Left forelimb (tissue), 1 donor: ENCODE measurements at regions not wholly inside any gene's neighbourhood (a gene's known extent, or its start where the extent isn't known, plus 50 kb on each side); places are given as distances from the start of the nearest gene placed in this dataset.
"Not testable (repeated sequence)": the region's sequence is repeated elsewhere in the genome, so short reads cannot be mapped to it uniquely, and the experiment has no call there.

ENCODE experiments used
- DNase-seq: peaks from one replicate; pipeline ENCODE4 v3.0.0-alpha.2; 2018; ENCODE audit warnings: low spot score

DNA sequence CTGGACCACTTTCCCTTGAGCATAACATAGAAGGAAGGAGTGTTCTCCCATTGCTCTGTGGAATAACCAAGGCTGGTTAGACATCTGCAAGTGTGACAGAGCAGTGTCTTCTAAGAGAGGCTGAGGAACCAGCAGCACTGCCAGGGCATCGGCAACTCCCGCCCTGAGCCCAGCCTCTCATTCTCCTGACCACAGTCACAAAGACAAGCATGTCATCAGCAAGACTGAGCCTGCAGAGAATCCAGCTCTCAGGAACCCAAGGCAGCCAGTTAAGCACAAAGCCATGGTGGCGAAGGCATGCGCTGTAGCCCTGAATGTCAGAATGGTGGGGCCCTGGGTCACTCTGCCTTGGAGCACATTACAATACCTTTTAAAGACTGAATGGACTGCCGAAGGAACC is 253.9 kb downstream of the AGTPBP1 start:
- DNase-seq: no peak

DNA sequence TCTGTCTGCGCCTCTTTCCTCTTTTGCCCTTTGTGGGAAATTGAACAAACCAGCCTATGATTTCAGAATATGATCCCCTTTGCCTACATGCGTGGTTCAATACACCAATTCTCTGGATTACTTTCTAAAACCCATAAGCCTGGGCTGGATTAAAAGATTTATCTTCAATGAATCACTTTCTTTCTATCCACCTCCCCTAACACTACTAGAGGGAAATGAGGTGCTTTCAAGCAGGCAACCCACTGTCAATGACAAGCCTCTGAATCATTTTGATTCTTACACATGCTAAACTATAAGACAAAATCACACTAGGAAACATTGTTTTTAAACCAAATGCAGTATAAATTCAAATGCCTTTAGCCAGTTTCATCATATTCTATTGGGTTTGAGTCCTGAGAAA is 257.5 kb downstream of the AGTPBP1 start:
- no peak for DNase-seq

DNA sequence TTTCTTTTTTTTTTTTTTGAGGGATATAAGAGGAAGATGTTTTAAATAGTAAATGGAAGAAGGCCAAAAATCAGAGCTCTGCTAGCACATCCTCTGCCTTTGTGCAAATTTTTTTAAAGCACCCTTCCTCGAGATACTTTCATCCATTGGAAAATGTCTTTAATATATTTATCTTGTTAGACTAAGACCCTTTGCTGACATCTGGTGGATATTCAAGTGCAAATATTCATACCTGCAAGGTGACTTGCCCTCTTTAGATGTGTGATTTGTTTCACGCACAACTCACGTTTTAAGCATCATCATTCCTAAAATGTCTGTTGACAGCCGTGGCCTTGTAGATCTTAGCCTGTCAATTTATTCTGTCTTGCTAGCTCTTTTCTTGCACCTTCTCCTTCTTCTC is 258.5 kb downstream of the AGTPBP1 start:
- DNase-seq: no peak

DNA sequence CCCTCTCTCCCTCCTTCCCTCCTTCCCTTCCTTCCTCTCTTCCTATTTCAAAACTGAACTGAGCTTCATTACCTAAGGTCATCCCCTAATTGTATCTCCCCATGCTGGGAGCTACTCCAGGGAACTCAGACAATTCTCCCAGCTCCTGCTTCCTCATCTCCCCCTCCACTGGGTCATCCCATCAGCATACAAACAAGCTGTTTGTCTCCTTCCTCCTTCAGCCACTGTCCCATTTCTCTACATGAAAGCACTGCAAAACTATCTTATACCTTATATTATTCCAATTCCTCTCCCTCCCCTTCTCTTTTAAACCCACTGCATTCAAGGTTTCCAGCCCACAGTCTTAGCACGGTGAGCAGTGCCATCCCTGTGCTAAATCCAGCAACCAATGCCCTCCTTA is 262.4 kb downstream of the AGTPBP1 start:
- DNase-seq: no peak

DNA sequence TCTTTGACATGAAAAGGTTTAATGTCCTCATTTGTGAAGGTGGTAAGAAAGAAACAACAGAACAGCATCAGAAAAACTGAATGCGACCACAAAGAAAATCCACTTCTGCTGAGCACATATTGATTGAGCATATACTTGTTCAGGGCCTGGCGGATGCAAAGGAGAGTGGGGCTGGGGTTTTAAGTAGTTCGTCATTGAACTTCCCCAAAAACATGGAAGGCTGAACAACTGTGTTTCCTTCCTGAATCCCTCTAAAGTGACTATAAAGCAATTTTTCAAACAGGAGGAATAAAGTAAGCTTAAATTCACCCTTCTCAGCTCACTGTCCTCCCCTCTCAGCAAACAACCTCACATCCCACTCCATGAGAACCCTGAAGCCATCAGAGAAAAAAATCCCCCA is 262.9 kb downstream of the AGTPBP1 start:
- DNase-seq: no peak

DNA sequence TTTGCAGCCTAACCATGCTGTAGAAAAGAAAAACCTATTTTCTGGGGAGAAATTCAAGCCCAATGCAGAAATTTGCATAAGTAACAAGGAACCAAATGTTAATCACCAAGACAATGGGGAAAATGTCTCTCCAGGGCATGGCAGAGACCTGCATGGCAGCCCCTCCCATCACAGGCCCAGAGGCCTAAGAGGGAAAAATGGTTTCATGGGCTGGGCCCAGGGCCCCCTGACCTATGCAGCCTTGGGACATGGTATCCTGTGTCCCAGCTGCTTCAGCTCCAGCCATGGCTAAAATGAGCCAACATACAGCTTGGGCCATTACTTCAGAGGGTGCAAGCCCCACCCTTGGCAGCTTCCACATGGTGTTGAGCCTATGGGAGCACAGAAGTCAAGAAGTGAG is 266.9 kb downstream of the AGTPBP1 start:
- not testable (repeated sequence) for DNase-seq

DNA sequence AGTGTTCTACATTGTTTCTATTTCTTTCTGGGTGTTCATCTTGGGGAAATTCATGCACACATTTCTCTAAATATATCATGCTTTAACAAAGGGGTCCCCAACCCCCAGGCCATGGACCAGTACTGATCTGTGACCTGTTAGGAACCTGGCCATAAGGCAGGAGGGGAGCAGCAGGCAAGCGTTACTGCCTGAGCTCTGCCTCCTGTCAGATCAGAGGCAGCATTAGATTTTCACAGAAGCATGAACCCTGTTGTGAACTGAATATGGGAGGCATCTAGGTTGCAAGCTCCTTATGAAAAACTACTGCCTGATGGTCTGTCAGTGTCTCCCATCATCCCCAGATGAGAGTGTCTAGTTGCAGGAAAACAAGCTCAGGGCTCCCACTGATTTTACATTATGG is 270.0 kb downstream of the AGTPBP1 start:
- DNase-seq: no peak

DNA sequence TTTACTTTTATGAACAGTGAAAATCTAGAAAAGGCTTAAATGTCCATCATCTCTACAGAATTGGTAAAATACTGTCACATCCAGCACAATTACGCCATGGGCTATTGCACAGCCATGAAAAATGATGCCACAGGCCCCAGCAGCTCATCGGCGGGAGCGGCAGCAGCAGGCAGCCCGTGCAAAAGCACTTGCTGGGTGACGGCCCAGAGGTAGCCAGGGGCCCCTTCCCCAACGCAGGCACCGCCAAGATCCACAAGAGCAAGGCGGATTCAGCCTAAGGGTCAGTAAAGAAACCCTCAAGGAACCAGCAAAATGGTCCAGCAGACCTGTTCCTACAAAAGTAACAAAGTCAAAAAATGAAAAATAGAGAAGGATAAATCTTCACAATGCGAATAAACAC is 272.7 kb downstream of the AGTPBP1 start:
- no peak for DNase-seq

DNA sequence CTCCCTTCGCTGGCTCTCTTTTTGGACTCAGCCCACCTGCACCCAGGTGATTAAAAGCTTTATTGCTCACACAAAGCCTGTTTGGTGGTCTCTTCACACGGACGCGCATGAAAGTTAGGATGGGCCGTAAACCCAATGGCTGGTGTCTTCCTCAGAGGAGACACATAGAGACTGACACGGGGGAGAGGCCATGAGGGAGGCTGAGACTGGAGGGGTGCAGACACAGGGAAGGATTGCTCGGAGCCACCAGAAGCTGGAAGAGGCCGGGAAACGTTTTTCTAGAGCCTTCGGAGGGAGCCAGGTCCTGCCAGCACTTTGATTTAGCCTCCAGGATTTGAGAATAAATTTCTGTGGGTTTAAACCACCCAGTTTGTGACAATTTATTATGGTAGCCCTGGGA is 274.9 kb downstream of the AGTPBP1 start:
- DNase-seq: no peak

DNA sequence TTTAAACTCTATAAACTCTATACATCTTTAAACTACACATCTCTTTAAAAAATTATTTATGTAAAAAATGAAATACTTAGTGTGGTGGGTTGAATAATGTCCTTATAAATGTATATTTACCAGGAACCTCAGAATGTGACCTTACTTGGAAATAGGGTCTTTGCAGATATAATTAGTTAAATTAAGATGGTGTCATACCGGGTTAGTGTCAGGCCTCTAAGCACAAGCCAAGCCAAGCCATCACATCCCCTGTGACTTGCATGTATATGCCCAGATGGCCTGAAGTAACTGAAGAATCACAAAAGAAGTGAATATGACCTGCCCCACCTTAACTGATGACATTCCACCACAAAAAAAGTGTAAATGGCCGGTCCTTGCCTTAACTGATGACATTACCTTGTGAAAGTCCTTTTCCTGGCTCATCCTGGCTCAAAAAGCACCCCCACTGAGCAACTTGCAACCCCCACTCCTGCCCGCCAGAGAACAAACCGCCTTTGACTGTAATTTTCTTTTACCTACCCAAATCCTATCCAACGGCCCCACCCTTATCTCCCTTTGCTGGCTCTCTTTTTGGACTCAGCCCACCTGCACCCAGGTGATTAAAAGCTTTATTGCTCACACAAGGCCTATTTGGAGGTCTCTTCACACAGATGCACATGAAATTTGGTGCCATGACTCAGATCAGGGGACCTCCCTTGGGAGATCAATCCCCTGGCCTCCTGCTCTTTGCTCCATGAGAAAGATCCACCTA is 283.5 kb downstream of the AGTPBP1 start:
- DNase-seq: not testable (repeated sequence)

DNA sequence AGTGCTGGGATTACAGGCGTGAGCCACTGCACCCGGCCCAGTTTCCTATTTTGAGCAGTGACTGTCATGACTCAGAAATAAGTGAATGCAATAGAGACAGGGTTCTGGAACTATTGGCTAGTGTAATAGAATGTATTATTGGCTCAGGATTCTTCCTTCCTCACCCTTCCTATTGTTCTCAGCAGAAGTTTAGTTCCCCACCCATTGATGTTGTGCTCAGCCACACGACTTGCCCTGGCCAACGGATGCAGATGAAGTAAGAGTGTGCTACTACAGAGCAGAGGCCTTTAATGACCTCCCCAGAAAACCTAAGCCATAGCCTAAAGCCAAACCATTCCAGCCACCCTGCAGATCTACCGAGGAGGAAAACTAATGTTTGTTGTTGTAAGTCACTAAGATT is 287.9 kb downstream of the AGTPBP1 start:
- DNase-seq: no peak

DNA sequence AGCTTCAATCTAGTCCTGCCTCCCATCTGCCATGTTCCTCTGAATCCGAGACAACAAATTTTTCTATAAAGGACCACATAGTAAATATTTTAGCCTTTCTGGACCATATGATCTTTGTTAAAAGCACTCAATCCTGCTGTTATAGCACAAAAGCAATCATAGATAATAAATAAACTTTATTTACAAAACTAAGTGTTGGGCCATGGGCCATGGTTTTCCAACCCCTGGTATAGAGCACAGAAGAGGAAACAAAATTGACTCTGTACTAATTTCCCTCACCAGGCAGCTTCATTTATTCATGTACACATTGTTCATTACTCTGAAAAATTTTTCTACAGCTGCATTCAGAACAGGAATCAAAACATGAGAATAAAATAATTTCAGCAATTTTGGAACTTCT is 288.9 kb downstream of the AGTPBP1 start:
- no peak for DNase-seq

DNA sequence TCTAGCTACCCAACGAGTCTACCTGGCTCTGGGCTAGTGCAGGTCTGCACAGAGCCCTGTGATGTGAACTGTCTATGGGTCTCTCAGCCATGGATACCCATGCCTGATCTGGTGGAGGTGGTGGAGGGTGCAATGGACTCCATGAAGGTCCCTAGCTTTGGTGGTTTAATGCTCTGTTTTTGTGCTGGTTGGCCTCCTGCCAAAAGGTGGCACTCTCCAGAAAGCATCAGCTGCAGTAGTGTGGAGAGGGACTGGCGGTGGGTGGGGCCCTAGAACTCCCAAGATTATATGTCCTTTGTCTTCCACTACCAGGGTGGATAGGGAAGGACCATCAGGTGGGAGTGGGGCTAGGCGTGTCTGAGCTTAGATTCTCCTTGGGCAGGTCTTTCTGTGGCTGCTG is 290.1 kb downstream of the AGTPBP1 start:
- no peak for DNase-seq

DNA sequence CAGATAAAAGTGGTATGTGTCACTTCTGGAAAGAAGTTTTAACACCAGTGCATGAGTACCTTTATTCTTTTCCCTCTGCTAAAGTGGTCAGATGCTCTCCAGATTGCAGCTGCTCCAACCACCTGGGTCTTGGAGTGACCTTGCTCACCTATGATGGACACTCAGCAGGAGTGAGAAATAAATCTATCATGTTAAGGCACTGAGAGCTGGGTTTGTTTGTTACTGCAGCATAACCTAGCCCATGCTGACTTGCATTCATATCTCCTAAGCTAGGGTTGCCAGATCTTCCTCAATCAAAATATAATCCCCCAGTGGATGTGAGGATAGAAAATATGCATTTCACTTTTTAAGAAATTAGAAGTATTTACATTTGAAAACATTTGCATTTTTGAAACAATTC is 295.9 kb downstream of the AGTPBP1 start:
- no peak for DNase-seq

DNA sequence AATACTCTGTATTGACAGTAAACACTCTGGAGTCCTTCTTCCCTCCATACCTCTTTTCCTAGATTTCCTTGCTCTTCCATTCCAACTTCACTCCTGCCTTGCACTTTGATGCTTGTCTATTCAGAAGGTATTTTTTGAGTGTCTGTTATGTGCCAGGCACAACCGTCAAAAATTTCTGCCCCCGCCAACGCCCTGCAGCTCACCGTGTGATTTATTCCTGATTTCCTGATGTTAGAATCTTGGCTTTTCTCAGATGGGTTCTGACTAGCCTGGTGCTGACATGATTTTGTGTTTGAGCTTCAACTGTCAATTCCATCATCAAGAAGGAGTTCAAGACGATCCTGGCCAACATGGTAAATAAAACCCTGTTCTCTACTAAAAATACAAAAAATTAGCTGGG is 297.5 kb downstream of the AGTPBP1 start:
- DNase-seq: no peak

DNA sequence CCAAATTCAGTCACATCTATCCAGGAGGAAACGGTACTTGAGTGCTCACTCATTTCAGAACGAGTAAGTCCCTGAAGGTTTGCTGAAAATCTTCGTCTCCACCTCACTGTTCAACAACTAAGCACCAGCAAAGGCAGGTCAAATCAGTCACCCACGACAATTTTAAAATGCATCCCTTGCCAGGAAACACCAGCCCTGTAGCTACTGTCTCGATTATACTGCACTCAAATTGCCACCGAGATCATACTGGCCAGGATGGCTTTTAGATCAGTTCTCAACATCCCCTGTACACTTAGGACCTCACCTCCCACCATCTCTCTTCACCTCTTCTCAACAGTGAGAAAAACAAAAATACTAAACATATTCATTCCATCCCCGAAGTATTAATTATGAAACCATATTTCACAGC is 298.6 kb downstream of the AGTPBP1 start:
- no peak for DNase-seq

DNA sequence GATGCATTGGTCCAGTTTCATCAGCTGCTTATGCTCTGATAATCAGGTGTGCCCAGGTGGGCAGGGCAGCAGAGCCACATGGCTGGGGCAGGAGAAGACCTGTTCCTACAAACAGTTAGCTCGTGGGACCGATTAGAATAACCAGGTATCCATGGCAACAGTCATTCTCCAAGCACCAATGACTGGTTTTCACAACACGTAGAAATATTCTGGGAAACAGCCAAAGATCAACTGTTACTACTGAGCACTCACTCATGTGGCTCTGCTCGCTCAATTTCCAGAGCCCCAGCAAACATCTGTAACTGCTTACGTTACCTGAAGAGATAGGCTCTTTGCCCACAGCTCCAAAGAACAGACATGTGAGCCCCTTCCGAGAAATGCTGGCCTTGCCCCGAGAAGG is 302.0 kb downstream of the AGTPBP1 start:
- no peak for DNase-seq

DNA sequence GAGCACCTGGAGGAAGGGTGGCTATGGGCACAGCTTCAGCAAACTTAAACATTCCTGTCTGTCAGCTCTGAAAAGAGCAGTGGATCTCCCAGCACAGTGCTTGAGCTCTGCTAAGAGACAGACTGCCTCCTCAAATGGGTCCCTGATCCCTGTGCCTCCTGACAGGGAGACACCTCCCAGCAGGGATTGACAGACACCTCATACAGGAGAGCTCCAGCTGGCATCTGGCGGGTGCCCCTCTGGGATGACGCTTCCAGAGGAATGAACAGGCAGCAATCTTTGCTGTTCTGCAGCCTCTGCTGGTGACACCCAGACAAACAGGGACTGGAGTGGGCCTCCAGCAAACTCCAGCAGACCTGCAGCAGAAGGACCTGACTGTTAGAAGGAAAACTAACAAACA is 307.8 kb downstream of the AGTPBP1 start:
- DNase-seq: not testable (repeated sequence)

DNA sequence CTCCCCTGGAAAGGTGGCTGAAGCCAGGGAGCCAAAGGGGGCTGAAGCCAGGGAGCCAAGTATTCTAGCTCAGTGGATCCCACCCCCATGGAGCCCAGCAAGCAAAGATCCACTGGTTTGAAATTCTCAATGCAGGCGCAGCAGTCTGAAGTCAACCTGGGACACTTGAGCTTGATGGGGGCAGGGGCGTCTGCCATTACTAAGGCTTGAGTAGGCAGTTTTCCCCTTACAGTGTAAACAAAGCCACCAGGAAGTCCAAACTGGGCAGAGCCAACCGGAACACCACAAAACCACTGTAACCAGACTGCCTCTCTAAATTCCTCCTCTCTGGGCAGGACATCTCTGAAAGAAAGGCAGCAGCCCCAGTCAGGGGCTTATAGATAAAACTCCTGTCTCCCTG is 308.2 kb downstream of the AGTPBP1 start:
- not testable (repeated sequence) for DNase-seq

DNA sequence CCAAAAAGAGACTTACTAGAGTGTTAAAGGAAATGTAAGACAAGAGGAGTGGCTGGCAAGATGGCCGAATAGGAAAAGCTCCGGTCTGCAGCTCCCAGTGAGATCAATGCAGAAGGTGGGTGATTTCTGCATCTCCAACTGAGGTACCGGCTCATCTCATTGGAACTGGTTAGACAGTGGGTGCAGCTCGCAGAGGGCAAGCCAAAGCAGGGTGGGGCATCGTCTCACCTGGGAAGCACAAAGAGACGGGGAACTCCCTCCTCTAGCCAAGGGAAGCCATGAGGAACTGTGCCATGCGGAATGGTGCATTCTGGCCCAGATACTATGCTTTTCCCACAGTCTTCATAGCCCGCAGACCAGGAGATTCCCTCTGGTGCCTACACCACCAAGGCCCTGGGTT is 308.7 kb downstream of the AGTPBP1 start:
- DNase-seq: no peak

DNA sequence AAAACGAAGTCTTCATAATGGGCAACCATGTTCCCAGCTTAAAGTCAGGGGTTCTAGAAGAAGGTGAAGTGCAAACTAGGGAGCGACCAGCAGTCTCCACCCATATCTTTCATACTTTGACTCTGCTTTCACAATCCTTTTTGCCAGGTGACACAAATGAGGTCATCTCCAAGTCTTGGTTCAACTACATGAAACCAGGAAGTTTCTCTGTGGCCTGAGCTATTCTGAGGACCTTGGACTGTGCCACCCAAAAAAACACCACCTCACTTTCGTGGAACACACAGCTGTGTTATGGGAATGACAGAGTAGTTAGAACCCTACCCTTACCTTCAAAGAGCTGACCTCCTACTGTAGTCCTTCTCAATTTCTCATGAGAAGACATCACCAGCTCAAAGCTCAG is 309.2 kb downstream of the AGTPBP1 start:
- DNase-seq: no peak

DNA sequence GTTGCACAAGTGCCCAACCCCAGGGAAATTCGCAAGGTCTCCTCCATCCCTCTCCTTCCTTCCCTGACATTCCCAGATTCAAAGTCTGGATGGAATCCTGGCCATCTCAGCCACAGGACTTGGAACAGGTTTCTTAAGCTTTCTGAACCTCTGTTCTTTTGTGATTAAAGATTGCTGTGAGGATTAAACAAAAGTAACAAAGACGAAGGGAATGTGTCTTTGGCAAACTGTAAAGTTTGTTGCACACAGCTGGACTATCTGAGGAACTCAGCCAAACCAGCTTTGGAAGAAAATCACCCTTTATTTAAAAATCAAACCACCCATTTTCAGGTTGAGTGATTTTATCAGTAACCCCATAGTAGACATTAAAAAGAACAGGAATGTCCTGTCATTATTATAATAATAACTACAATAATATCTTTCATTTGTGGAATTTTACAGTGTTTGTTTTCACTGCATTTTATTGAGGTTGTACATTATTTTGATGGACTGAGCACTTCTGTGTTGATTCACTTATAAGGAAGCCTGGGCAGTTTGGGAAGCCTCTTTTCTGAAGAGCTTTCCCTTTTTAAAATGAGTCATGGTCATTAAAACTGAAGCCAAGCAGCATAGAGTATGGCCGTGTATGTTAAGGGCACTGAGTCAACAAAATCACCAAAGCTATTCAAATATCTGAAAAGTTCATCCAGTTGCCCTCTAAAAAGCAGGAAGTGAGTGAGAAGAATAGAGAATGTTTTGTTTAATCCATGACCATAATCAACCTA is 310.2 kb downstream of the AGTPBP1 start:
- DNase-seq: no peak

DNA sequence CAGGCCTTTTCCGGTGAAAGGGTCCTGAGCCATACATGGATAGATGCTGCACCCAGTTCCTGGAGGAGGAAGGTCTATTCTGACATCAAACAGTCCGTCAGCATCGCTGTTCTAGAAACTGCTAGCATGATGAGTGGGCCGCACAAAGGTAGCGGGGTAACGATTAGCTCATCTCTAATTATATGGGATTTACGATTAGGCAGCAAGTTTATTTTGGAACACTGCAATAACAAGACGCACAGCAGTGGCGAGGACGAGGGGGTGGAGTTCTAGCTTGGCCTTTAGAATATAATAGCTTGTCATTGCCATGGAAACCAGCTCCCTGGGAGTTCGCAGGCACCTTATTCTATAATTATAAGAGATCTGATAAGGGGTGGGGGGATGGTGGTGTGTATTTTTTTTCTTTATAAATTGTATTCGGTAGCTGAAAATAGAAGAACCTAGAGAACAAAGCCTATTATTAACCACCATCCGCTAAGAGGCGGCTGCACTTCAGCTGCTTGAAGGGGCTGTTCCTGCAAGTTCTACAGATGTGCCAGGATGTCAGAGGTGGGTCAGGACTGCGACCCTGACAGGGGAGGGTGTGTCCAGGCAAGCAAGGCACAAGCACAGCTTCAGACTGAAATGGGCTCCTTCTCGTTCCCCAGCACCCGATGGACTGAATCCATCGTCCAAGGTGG is 311.0 kb downstream of the AGTPBP1 start:
- no peak for DNase-seq
